Keratinocyte (primary cell): ENCODE measurements at regions not wholly inside any gene's neighbourhood (a gene's known extent, or its start where the extent isn't known, plus 50 kb on each side); places are given as distances from the start of the nearest gene placed in this dataset.

Experiments used
- EZH2 ChIP-seq: IDR thresholded peaks from one replicate; pipeline ENCODE4 v1.6.1; 2012; ENCODE audit warnings: inconsistent platforms, mild to moderate bottlenecking, low read length, moderate library complexity
- TF ChIP-seq, protein P1 (sequence below), 3 experiments: IDR thresholded peaks in 1 of 3; conservative IDR thresholded peaks in 1 of 3; optimal IDR thresholded peaks in 1 of 3; 2 replicates in 2 of 3; 3 replicates in 1 of 3; pipeline versions ENCODE3 to v1.5.1; 2011; ENCODE audit warnings: low read length in 3 of 3, mild to moderate bottlenecking in 3 of 3, moderate library complexity in 2 of 3, control low read depth in 1 of 3, inconsistent platforms in 1 of 3; ENCODE audit not compliant: insufficient read depth in 2 of 3; ENCODE audit errors: extremely low read depth in 1 of 3

DNA sequence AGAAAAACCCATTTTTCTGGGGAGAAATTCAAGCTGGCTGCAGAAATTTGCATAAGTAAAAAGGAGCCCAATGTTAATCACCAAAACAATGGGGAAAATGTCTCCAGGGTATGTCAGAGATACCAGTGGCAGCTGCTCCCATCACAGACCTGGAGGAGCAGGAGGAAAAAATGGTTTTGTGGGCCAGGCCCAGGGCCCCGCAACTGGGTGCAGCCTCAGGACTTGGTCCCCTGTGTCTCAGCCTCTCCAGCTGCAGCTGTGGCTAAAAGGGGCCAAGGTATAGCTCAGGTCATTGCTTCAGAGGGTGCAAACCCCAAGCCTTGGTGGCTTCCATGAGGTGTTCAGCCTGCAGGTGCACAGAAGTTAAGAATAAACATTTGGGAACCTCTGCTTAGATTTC, 536.4 kb upstream of the FRG1 start:
- TF ChIP-seq, protein P1, sequence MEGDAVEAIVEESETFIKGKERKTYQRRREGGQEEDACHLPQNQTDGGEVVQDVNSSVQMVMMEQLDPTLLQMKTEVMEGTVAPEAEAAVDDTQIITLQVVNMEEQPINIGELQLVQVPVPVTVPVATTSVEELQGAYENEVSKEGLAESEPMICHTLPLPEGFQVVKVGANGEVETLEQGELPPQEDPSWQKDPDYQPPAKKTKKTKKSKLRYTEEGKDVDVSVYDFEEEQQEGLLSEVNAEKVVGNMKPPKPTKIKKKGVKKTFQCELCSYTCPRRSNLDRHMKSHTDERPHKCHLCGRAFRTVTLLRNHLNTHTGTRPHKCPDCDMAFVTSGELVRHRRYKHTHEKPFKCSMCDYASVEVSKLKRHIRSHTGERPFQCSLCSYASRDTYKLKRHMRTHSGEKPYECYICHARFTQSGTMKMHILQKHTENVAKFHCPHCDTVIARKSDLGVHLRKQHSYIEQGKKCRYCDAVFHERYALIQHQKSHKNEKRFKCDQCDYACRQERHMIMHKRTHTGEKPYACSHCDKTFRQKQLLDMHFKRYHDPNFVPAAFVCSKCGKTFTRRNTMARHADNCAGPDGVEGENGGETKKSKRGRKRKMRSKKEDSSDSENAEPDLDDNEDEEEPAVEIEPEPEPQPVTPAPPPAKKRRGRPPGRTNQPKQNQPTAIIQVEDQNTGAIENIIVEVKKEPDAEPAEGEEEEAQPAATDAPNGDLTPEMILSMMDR (optimal IDR thresholded peaks at IDR 0.05 in 1 of 3, IDR thresholded peaks at IDR 0.05 in 1 of 3, conservative IDR thresholded peaks at IDR 0.05 in 1 of 3; ENCODE audit: extremely low read depth in 1 of 3, insufficient read depth in 2 of 3, low read length in 3 of 3), result no peak
- TF ChIP-seq EZH2, result no peak
